IMR-90 (cell line): ENCODE measurements at regions not wholly inside any gene's neighbourhood (a gene's known extent, or its start where the extent isn't known, plus 50 kb on each side); places are given as distances from the start of the nearest gene placed in this dataset.

Source experiments
- ATAC-seq: fragments of 200-7000 bp; cut with Tn5 transposase; 2 replicates; pipeline ENCODE4 v1.9.1; 2020; ENCODE audit warnings: low read depth, mild to moderate bottlenecking, moderate library complexity
- BruUV-seq: library from RNA; stranded (reverse); fragments of 400-500 nt; replicated peaks from 2 replicates; lab custom pipeline; 2021; lab: Mats Ljungman, UMichigan
- CTCF ChIA-PET: fragments of 300-600 bp; formaldehyde crosslinking; extraction: SDS; loops from one replicate; lab custom pipeline; 2021; ENCODE audit warnings: antibody characterized with exemption; lab: Yijun Ruan, JAX
- POLR2A ChIA-PET: fragments of 300-600 bp; sonication (Branson Sonifier 250); formaldehyde crosslinking; loops from one replicate; lab custom pipeline; 2022; ENCODE audit warnings: antibody characterized with exemption; ENCODE audit not compliant: unreplicated experiment; lab: Charles Lee
- DNase-seq: peaks from one replicate; pipeline ENCODE4 v3.0.0; 2013
- H2AFZ ChIP-seq: replicated peaks from 2 replicates; pipeline ENCODE3; 2013; ENCODE audit warnings: low read length, mild to moderate bottlenecking; ENCODE audit not compliant: poor library complexity
- H2AK5ac ChIP-seq: 2 replicates; pipeline ENCODE4 v1.6.1; 2013; ENCODE audit warnings: low read depth, low read length, inconsistent platforms
- H2AK9ac ChIP-seq: replicated peaks from 2 replicates; pipeline ENCODE3; 2013; ENCODE audit warnings: mild to moderate bottlenecking, low read depth, low read length, moderate library complexity; ENCODE audit not compliant: poor library complexity
- H2BK120ac ChIP-seq: 2 replicates; pipeline ENCODE4 v1.6.1; 2013; ENCODE audit warnings: low read depth, low read length, inconsistent platforms
- H2BK15ac ChIP-seq: 3 replicates; pipeline ENCODE4 v1.6.1; 2013; ENCODE audit warnings: low read depth, low read length, inconsistent platforms
- H2BK20ac ChIP-seq: 2 replicates; pipeline ENCODE4 v1.6.1; 2013; ENCODE audit warnings: low read depth, mild to moderate bottlenecking, inconsistent platforms, low read length, moderate library complexity
- H2BK5ac ChIP-seq: 2 replicates; pipeline ENCODE4 v1.6.1; 2013; ENCODE audit warnings: mild to moderate bottlenecking, low read depth, low read length, inconsistent platforms; ENCODE audit not compliant: poor library complexity, severe bottlenecking
- H3K14ac ChIP-seq: replicated peaks from 2 replicates; pipeline ENCODE4 v1.6.1; 2013; ENCODE audit warnings: low read depth, low read length, inconsistent platforms
- H3K18ac ChIP-seq: 2 replicates; pipeline ENCODE4 v1.6.1; 2013; ENCODE audit warnings: low read depth, low read length, control low read depth
- H3K23ac ChIP-seq: 2 replicates; pipeline ENCODE4 v1.6.1; 2013; ENCODE audit warnings: low read depth, low read length, inconsistent platforms
- H3K27ac ChIP-seq: 2 replicates; pipeline ENCODE4 v1.5.1; 2013; ENCODE audit warnings: mild to moderate bottlenecking, control low read depth, low read length; ENCODE audit not compliant: insufficient read depth
- H3K27me3 ChIP-seq: 2 replicates; pipeline ENCODE4 v1.6.1; 2013; ENCODE audit warnings: low read length; ENCODE audit not compliant: control insufficient read depth, insufficient read depth
- H3K36me3 ChIP-seq: 2 replicates; pipeline ENCODE4 v1.6.1; 2013; ENCODE audit warnings: low read length, mixed read lengths; ENCODE audit not compliant: control insufficient read depth, insufficient read depth
- H3K4ac ChIP-seq: 2 replicates; pipeline ENCODE4 v1.6.1; 2013; ENCODE audit warnings: low read depth, low read length, inconsistent platforms
- H3K4me1 ChIP-seq: 2 replicates; pipeline ENCODE4 v1.6.1; 2013; ENCODE audit warnings: low read length, mixed read lengths; ENCODE audit not compliant: control insufficient read depth, insufficient read depth
- H3K4me2 ChIP-seq: 2 replicates; pipeline ENCODE4 v1.6.1; 2013; ENCODE audit warnings: low read depth, mild to moderate bottlenecking, control low read depth, low read length, moderate library complexity
- H3K4me3 ChIP-seq: 2 replicates; pipeline ENCODE4 v1.5.1; 2013; ENCODE audit warnings: low read depth, mild to moderate bottlenecking, control low read depth, low read length, moderate library complexity; ENCODE audit not compliant: insufficient read depth
- H3K56ac ChIP-seq: 2 replicates; pipeline ENCODE4 v1.6.1; 2013; ENCODE audit warnings: low read length, inconsistent platforms; ENCODE audit not compliant: insufficient read depth; ENCODE audit errors: extremely low read depth
- H3K79me1 ChIP-seq, 2 experiments: 2 replicates each; pipeline ENCODE4 v1.6.1; 2013; ENCODE audit warnings: low read length in 2 of 2, inconsistent platforms in 1 of 2, low read depth in 1 of 2
- H3K9ac ChIP-seq: 2 replicates; pipeline ENCODE4 v1.6.1; 2013; ENCODE audit warnings: low read depth, low read length, control low read depth
- H3K9me1 ChIP-seq: 2 replicates; pipeline ENCODE4 v1.6.1; 2013; ENCODE audit warnings: low read length, inconsistent platforms; ENCODE audit not compliant: insufficient read depth
- H3K9me3 ChIP-seq: 2 replicates; pipeline ENCODE4 v1.6.1; 2013; ENCODE audit warnings: low read length; ENCODE audit not compliant: control insufficient read depth, insufficient read depth
- H4K20me1 ChIP-seq: 2 replicates; pipeline ENCODE4 v1.6.1; 2013; ENCODE audit warnings: low read length, inconsistent platforms; ENCODE audit not compliant: insufficient read depth
- H4K5ac ChIP-seq: 2 replicates; pipeline ENCODE4 v1.6.1; 2013; ENCODE audit warnings: mild to moderate bottlenecking, low read depth, low read length, control low read depth
- H4K8ac ChIP-seq, 2 experiments: 2 replicates each; pipeline ENCODE4 v1.6.1; 2013; ENCODE audit warnings: low read depth in 2 of 2, low read length in 2 of 2, control low read depth in 1 of 2, inconsistent platforms in 1 of 2
- H4K91ac ChIP-seq: 2 replicates; pipeline ENCODE4 v1.6.1; 2013; ENCODE audit warnings: low read depth, low read length, inconsistent platforms; ENCODE audit not compliant: insufficient read depth
- BHLHE40 ChIP-seq: fragments of 150-350 bp; IDR thresholded peaks from 2 replicates; pipeline ENCODE4 v1.6.1; 2016; ENCODE audit warnings: mild to moderate bottlenecking, low read depth, low read length
- CEBPB ChIP-seq: IDR thresholded peaks from 2 replicates; pipeline ENCODE4 v1.6.1; 2012; ENCODE audit warnings: low read depth, low read length, improper control_type of control experiment
- CTCF ChIP-seq: conservative IDR thresholded peaks from 2 replicates; pipeline ENCODE4 v1.5.1; 2012; ENCODE audit warnings: mild to moderate bottlenecking, low read depth, low read length, improper control_type of control experiment
- ELK1 ChIP-seq: fragments of 150-350 bp; IDR thresholded peaks from 2 replicates; pipeline ENCODE4 v1.6.1; 2016; ENCODE audit warnings: low read depth, mild to moderate bottlenecking, low read length, moderate library complexity, borderline replicate concordance
- FOS ChIP-seq: fragments of 150-350 bp; IDR thresholded peaks from 2 replicates; pipeline ENCODE4 v1.6.1; 2016; ENCODE audit warnings: low read depth, low read length
- MAFK ChIP-seq: IDR thresholded peaks from 2 replicates; pipeline ENCODE4 v1.6.1; 2012; ENCODE audit warnings: low read depth, low read length, improper control_type of control experiment
- MXI1 ChIP-seq: IDR thresholded peaks from 2 replicates; pipeline ENCODE4 v1.6.1; 2012; ENCODE audit warnings: low read depth, mild to moderate bottlenecking, low read length, moderate library complexity, borderline replicate concordance
- NFE2L2 ChIP-seq: fragments of 150-350 bp; IDR thresholded peaks from 2 replicates; pipeline ENCODE4 v1.6.1; 2016; ENCODE audit warnings: low read depth, mild to moderate bottlenecking, low read length
- POLR2A ChIP-seq: IDR thresholded peaks from 2 replicates; pipeline ENCODE4 v1.6.1; 2012; ENCODE audit warnings: mild to moderate bottlenecking, low read depth, low read length
- RAD21 ChIP-seq: IDR thresholded peaks from 2 replicates; pipeline ENCODE4 v1.6.1; 2012; ENCODE audit warnings: low read length, improper control_type of control experiment
- RCOR1 ChIP-seq: IDR thresholded peaks from 2 replicates; pipeline ENCODE4 v1.6.1; 2012; ENCODE audit warnings: mild to moderate bottlenecking, low read length, improper control_type of control experiment; ENCODE audit not compliant: insufficient replicate concordance
- RFX5 ChIP-seq: IDR thresholded peaks from 2 replicates; pipeline ENCODE4 v1.8.0; 2012; ENCODE audit warnings: low read depth, mild to moderate bottlenecking, low read length, moderate library complexity
- SMC3 ChIP-seq: fragments of 150-350 bp; IDR thresholded peaks from 2 replicates; pipeline ENCODE4 v1.6.1; 2016; ENCODE audit warnings: low read depth, mild to moderate bottlenecking, antibody characterized with exemption, low read length, moderate library complexity
- USF2 ChIP-seq: fragments of 150-350 bp; IDR thresholded peaks from 2 replicates; pipeline ENCODE4 v1.6.1; 2017; ENCODE audit warnings: mild to moderate bottlenecking, antibody characterized with exemption, low read length, low read depth
- WGBS, 2 experiments: methylation state at CpG; one replicate each; pipeline versions ENCODE4 v1.1.5 to v1.1.7; 2013; ENCODE audit warnings: missing lambda C conversion rate in 2 of 2; ENCODE audit not compliant: insufficient read length in 1 of 2; ENCODE audit errors: extremely low coverage in 2 of 2; 5-methylcytosine and 5-hydroxymethylcytosine counted together
- dilution Hi-C: fragments of 300-500 bp; cut with HindIII; formaldehyde crosslinking; loops from one replicate; pipeline ENCODE4 v1.14.3; 2018; ENCODE audit warnings: low sequenced_read_pairs; ENCODE audit not compliant: unreplicated experiment
- in situ Hi-C: fragments of 300-500 bp; cut with MboI; formaldehyde crosslinking; loops from 3 replicates; pipeline ENCODE4 v1.14.3; 2019; ENCODE audit warnings: low sequenced_read_pairs, inconsistent platforms, mixed read lengths
- intact Hi-C: fragments of 100-400 bp; cut with micrococcal nuclease; formaldehyde crosslinking; loops from 2 replicates; pipeline ENCODE4 v1.10.0; 2022

- peaks cover 55% of the 10 kb centered on the region for H3K27me3 ChIP-seq
- DNase-seq = no peak
Measured at GRCh38 chr10:78798976-78799730, 269.6 kb upstream of the ZMIZ1 start.

More at GRCh38 chr10:78798976-78799730, 269.6 kb upstream of the ZMIZ1 start:
- H2BK20ac ChIP-seq = no peak overlapping the region
- no peak overlapping the region for H4K91ac ChIP-seq
- no peak overlapping the region for H2BK5ac ChIP-seq
- H2AK9ac ChIP-seq = no peak overlapping the region
- ChIA-PET POLR2A (no interaction called here), CTCF (no interaction called here)
- no peak for ATAC-seq
- H2AK5ac ChIP-seq = no peak overlapping the region
- dilution Hi-C loops (no loop called here), in situ Hi-C loops (no loop called here), intact Hi-C loops (no loop called here)
- H3K79me1 ChIP-seq = no peaks in the 10 kb centered on the region
- H3K9ac ChIP-seq = no peak overlapping the region
- H3K4me1 ChIP-seq = peaks cover 21% of the 10 kb centered on the region
- no peak for TF ChIP-seq POLR2A
- TF ChIP-seq RFX5 = no peak
- no peak for TF ChIP-seq CEBPB
- no peak for TF ChIP-seq ELK1
- no peak for TF ChIP-seq CTCF
- no peak for TF ChIP-seq USF2
- TF ChIP-seq FOS = no peak
- TF ChIP-seq MXI1 = no peak
- TF ChIP-seq RAD21 = no peak
- TF ChIP-seq SMC3 = no peak
- TF ChIP-seq BHLHE40 = no peak
- TF ChIP-seq RCOR1 = no peak
- TF ChIP-seq NFE2L2 = no peak
- TF ChIP-seq MAFK = no peak
- H3K18ac ChIP-seq = no peak overlapping the region
- H4K8ac ChIP-seq = no peak overlapping the region
- WGBS, 2 experiments = 94% methylated on average over 3 of the region's 6 CpGs; no CpG with 5 or more reads in 1 of the 2 experiments
- no TSS peak for BruUV-seq
- H3K14ac ChIP-seq = no peak overlapping the region
- H4K20me1 ChIP-seq = no peaks in the 10 kb centered on the region
- no peak overlapping the region for H2BK120ac ChIP-seq
- no peaks in the 10 kb centered on the region for H3K36me3 ChIP-seq
- no peak overlapping the region for H3K4ac ChIP-seq
- no peak overlapping the region for H3K27ac ChIP-seq
- H3K9me1 ChIP-seq = peaks cover 12% of the 10 kb centered on the region; the same call in 1 of the 2 replicates
- H2BK15ac ChIP-seq = no peak overlapping the region
- H3K4me2 ChIP-seq = no peak overlapping the region
- H3K9me3 ChIP-seq = no peaks in the 10 kb centered on the region
- no peak overlapping the region for H3K56ac ChIP-seq
- H4K5ac ChIP-seq = no peak overlapping the region
- H3K4me3 ChIP-seq = no peak overlapping the region
- H3K23ac ChIP-seq = no peak overlapping the region
- H2AFZ ChIP-seq = no peak overlapping the region
